HL-60/S4 (cell line): ENCODE measurements at regions not wholly inside any gene's neighbourhood (a gene's known extent, or its start where the extent isn't known, plus 50 kb on each side); places are given as distances from the start of the nearest gene placed in this dataset.
"Not testable (repeated sequence)": the region's sequence is repeated elsewhere in the genome, so short reads cannot be mapped to it uniquely, and the experiment has no call there.

Experiments used
- in situ Hi-C: fragments of 300-500 bp; cut with MboI; formaldehyde crosslinking; loops from 2 replicates; pipeline ENCODE4 v1.14.3; 2022; ENCODE audit warnings: low sequenced_read_pairs

- in situ Hi-C loops, result no loop called here
Measured at GRCh38 chr3:88773766-88774165, 333.7 kb upstream of the EPHA3 start.

- in situ Hi-C loops, result no loop called here
Measured at GRCh38 chr3:88775026-88775690, 332.3 kb upstream of the EPHA3 start.

- in situ Hi-C loops, result no loop called here
Measured at GRCh38 chr3:88779482-88779881, 327.9 kb upstream of the EPHA3 start.

- in situ Hi-C loops, result no loop called here
Measured at GRCh38 chr3:88784925-88785324, 322.5 kb upstream of the EPHA3 start.

GRCh38 chr3:88785841-88786240 is 321.6 kb upstream of the EPHA3 start:
- in situ Hi-C loops, result no loop called here

GRCh38 chr3:88795503-88795902 is 311.9 kb upstream of the EPHA3 start:
- in situ Hi-C loops, result no loop called here

GRCh38 chr3:88807491-88808105 is 299.8 kb upstream of the EPHA3 start:
- in situ Hi-C loops, result no loop called here

- in situ Hi-C loops, result no loop called here
Measured at GRCh38 chr3:88809993-88810392, 297.4 kb upstream of the EPHA3 start.

GRCh38 chr3:88810455-88810854 is 297.0 kb upstream of the EPHA3 start:
- in situ Hi-C loops, result no loop called here

GRCh38 chr3:88811096-88811495 is 296.3 kb upstream of the EPHA3 start:
- in situ Hi-C loops, result no loop called here

- in situ Hi-C loops, result no loop called here
Measured at GRCh38 chr3:88812576-88812975, 294.8 kb upstream of the EPHA3 start.

GRCh38 chr3:88816445-88816844 is 291.0 kb upstream of the EPHA3 start:
- in situ Hi-C loops, result no loop called here

GRCh38 chr3:88824666-88825564 is 282.5 kb upstream of the EPHA3 start:
- in situ Hi-C loops, result no loop called here

- in situ Hi-C loops, result no loop called here
Measured at GRCh38 chr3:88828466-88828865, 279.0 kb upstream of the EPHA3 start.

GRCh38 chr3:88852606-88853005 is 254.8 kb upstream of the EPHA3 start:
- in situ Hi-C loops, result no loop called here

- in situ Hi-C loops, result no loop called here
Measured at GRCh38 chr3:88863196-88863595, 244.2 kb upstream of the EPHA3 start.

- in situ Hi-C loops, result no loop called here
Measured at GRCh38 chr3:88876724-88877123, 230.7 kb upstream of the EPHA3 start.

- in situ Hi-C loops, result no loop called here
Measured at GRCh38 chr3:88879905-88880304, 227.5 kb upstream of the EPHA3 start.

GRCh38 chr3:88882121-88882520 is 225.3 kb upstream of the EPHA3 start:
- in situ Hi-C loops, result no loop called here

GRCh38 chr3:88886624-88887023 is 220.8 kb upstream of the EPHA3 start:
- in situ Hi-C loops, result not testable (repeated sequence)

GRCh38 chr3:88896026-88896425 is 211.4 kb upstream of the EPHA3 start:
- in situ Hi-C loops, result no loop called here
